ENCODE measurements at regions not wholly inside any gene's neighbourhood (a gene's known extent, or its start where the extent isn't known, plus 50 kb on each side); places are given as distances from the start of the nearest gene placed in this dataset.
A peak's percentile ranks its signal among the peaks of the same experiment; 100 is the strongest.

DNA sequence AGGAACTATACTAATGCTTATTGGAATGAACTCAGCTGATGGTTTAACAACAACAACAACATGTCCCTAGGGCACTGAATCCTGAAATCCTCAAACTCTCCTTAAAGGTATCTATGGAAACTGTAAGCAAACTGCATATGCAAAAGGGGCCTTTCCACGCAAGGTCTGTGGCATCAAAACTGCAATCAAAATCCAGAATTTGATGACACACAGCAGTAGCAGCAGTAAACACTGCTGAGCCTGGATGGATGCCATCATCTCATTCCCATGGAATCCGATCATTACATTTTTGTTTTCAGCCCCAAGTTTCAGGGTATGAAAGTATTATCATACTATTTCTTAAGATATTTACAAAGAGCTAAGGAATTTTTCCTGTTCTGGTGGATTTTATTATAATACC lies 399.7 kb downstream of the VPS13C start:
- no peaks in the 10 kb centered on the region for H3K9me3 ChIP-seq
- H3K4me3 ChIP-seq (replicated peaks in 1 of 3) = no peak overlapping the region
- no peak for DNase-seq
- TF ChIP-seq POLR2A (IDR thresholded peaks at IDR 0.05) (no peak), CTCF (IDR thresholded peaks at IDR 0.05) (no peak)
- no peaks in the 10 kb centered on the region for H3K27me3 ChIP-seq
- peaks cover 31 to 37% of the 10 kb centered on the region in 2 donors for H3K4me1 ChIP-seq
- intact Hi-C loops (cut with DNase I) = no loop called here
- no peaks in the 10 kb centered on the region for H3K36me3 ChIP-seq
- WGBS, 2 donors = 72 to 83% methylated on average over 2 of the region's 2 CpGs
- peak overlapping the region in 1 of 3 donors; percentile 2 for H3K27ac ChIP-seq

- no peak for DNase-seq
- 76 to 80% methylated on average over 5 of the region's 5 CpGs for WGBS, 2 donors
- TF ChIP-seq CTCF (IDR thresholded peaks at IDR 0.05) = no peak
- TF ChIP-seq POLR2A (IDR thresholded peaks at IDR 0.05) = no peak
- no peaks in the 10 kb centered on the region for H3K36me3 ChIP-seq
- intact Hi-C loops (cut with DNase I) = no loop called here
- peaks cover 39 to 46% of the 10 kb centered on the region in 2 donors for H3K4me1 ChIP-seq
- H3K27me3 ChIP-seq = no peaks in the 10 kb centered on the region
- peak overlapping the region in 1 of 3 donors; percentile 2 for H3K27ac ChIP-seq
- H3K4me3 ChIP-seq (replicated peaks in 1 of 3) = no peak overlapping the region
- H3K9me3 ChIP-seq = no peaks in the 10 kb centered on the region
Observed at GRCh38 chr15:61659566-61660190, 400.6 kb downstream of the VPS13C start.

DNA sequence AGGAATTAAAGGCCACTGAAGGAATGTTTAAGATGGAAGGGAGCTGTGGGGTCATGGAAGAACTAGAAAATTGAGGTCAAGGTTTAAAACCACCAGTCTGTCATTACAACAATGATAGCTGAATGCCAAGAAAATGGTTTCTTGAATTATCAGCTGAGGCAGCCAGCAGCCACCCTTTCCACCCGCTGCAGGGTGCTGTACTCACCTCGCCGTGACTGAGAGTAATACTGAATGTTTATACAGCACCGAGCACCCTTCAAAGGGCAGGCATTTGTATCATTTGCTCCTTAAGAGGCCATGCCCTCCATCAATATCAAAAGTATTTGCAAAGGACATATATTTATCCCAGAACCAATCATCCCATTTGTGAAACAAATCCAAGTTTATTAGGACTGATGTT lies 402.8 kb downstream of the VPS13C start:
- TF ChIP-seq POLR2A (IDR thresholded peaks at IDR 0.05) (no peak), CTCF (IDR thresholded peaks at IDR 0.05) (no peak)
- Histone ChIP-seq H3K36me3 (no peaks in the 10 kb centered on the region), H3K27ac (peak overlapping the region; percentile 30 to 75 (median 69)), H3K4me3 (replicated peaks in 1 of 3) (no peak overlapping the region), H3K9me3 (no peaks in the 10 kb centered on the region), H3K27me3 (no peaks in the 10 kb centered on the region), H3K4me1 (peaks cover 39 to 61% of the 10 kb centered on the region in 2 donors)
- intact Hi-C loops (cut with DNase I) = no loop called here
- peak; percentile 86 to 88 for DNase-seq
- WGBS, 2 donors = 26 to 41% methylated on average over 4 of the region's 4 CpGs

- no peaks in the 10 kb centered on the region for H3K36me3 ChIP-seq
- no peaks in the 10 kb centered on the region for H3K27me3 ChIP-seq
- peaks cover 39 to 63% of the 10 kb centered on the region in 2 donors for H3K4me1 ChIP-seq
- intact Hi-C loops (cut with DNase I) = no loop called here
- peak overlapping the region; percentile 30 to 75 (median 69) for H3K27ac ChIP-seq
- WGBS, 2 donors = 68 to 85% methylated on average over 11 of the region's 11 CpGs
- no peaks in the 10 kb centered on the region for H3K9me3 ChIP-seq
- TF ChIP-seq CTCF (IDR thresholded peaks at IDR 0.05) = no peak
- no peak for TF ChIP-seq POLR2A (IDR thresholded peaks at IDR 0.05)
- peak; percentile 14 to 29 for DNase-seq
- no peak overlapping the region for H3K4me3 ChIP-seq (replicated peaks in 1 of 3)
Observed at GRCh38 chr15:61656391-61656790, 403.9 kb downstream of the VPS13C start.

GRCh38 chr15:61655881-61656280 lies 404.4 kb downstream of the VPS13C start:
- 38 to 50% methylated on average over 3 of the region's 3 CpGs for WGBS, 2 donors
- no peak overlapping the region for H3K4me3 ChIP-seq (replicated peaks in 1 of 3)

More at GRCh38 chr15:61655881-61656280, 404.4 kb downstream of the VPS13C start:
- H3K36me3 ChIP-seq = no peaks in the 10 kb centered on the region
- DNase-seq = no peak
- no peaks in the 10 kb centered on the region for H3K9me3 ChIP-seq
- TF ChIP-seq CTCF (IDR thresholded peaks at IDR 0.05) (no peak), POLR2A (IDR thresholded peaks at IDR 0.05) (no peak)
- peaks cover 39 to 63% of the 10 kb centered on the region in 2 donors for H3K4me1 ChIP-seq
- intact Hi-C loops (cut with DNase I) = no loop called here
- H3K27me3 ChIP-seq = no peaks in the 10 kb centered on the region
- H3K27ac ChIP-seq = peak overlapping the region; percentile 30 to 75 (median 69)
